Natural killer cell (primary cell): ENCODE measurements at regions not wholly inside any gene's neighbourhood (a gene's known extent, or its start where the extent isn't known, plus 50 kb on each side); places are given as distances from the start of the nearest gene placed in this dataset.

Source experiments
- ATAC-seq, 3 donors: fragments of 150-1000 bp in 2 of 3; fragments of 200-7000 bp in 1 of 3; cut with Tn5 transposase; 1 replicate in 1 of 3; 2 replicates in 2 of 3; pipeline ENCODE4 v1.10.0; 2021; ENCODE audit warnings: mild to moderate bottlenecking in 2 of 3, moderate library complexity in 2 of 3
- DNase-seq, 2 donors: peaks; one replicate each; pipeline versions ENCODE4 v3.0.0 to v3.0.0-alpha.2; 2013 to 2021; ENCODE audit warnings: mixed read lengths in 1 of 2
- H3K27ac ChIP-seq: one replicate; pipeline ENCODE4 v1.5.1; 2013; ENCODE audit warnings: mild to moderate bottlenecking, low read length
- H3K27me3 ChIP-seq: one replicate; pipeline ENCODE4 v1.6.1; 2013; ENCODE audit warnings: low read length; ENCODE audit not compliant: control insufficient read depth, insufficient read depth
- H3K36me3 ChIP-seq: one replicate; pipeline ENCODE4 v1.6.1; 2013; ENCODE audit warnings: low read length; ENCODE audit not compliant: control insufficient read depth, insufficient read depth
- H3K4me1 ChIP-seq: one replicate; pipeline ENCODE4 v1.6.1; 2013; ENCODE audit warnings: low read length; ENCODE audit not compliant: control insufficient read depth, insufficient read depth
- H3K4me3 ChIP-seq: one replicate; pipeline ENCODE4 v1.5.1; 2013; ENCODE audit warnings: low read length
- H3K9me3 ChIP-seq: one replicate; pipeline ENCODE4 v1.6.1; 2013; ENCODE audit warnings: low read length; ENCODE audit not compliant: control insufficient read depth, insufficient read depth
- H3K27ac Mint-ChIP-seq, 2 donors: one replicate each; pipeline ENCODE4 v1.8.0; 2022; ENCODE audit warnings: mild to moderate bottlenecking in 2 of 2, mixed read lengths in 2 of 2, moderate library complexity in 1 of 2
- H3K27me3 Mint-ChIP-seq, 2 donors: one replicate each; pipeline ENCODE4 v1.8.0; 2022; ENCODE audit warnings: low read depth in 2 of 2, mixed read lengths in 2 of 2
- H3K36me3 Mint-ChIP-seq: one replicate; pipeline ENCODE4 v1.8.0; 2022; ENCODE audit warnings: mixed read lengths
- H3K4me1 Mint-ChIP-seq, 2 donors: one replicate each; pipeline ENCODE4 v1.8.0; 2022; ENCODE audit warnings: mixed read lengths in 2 of 2
- H3K4me3 Mint-ChIP-seq: one replicate; pipeline ENCODE4 v1.8.0; 2022; ENCODE audit warnings: mild to moderate bottlenecking, moderate library complexity, mixed read lengths
- H3K9me3 Mint-ChIP-seq, 2 donors: one replicate each; pipeline ENCODE4 v1.8.0; 2022; ENCODE audit warnings: mixed read lengths in 2 of 2
- WGBS: methylation state at CpG from one replicate; pipeline ENCODE4 v1.1.7; 2013; ENCODE audit warnings: missing lambda C conversion rate; ENCODE audit not compliant: insufficient coverage; 5-methylcytosine and 5-hydroxymethylcytosine counted together
- intact Hi-C: fragments of 100-400 bp; cut with micrococcal nuclease; formaldehyde crosslinking; loops from one replicate; pipeline ENCODE4 v1.14.2; 2022
- TF ChIP-seq, protein P1 (sequence below): fragments of 200-600 bp; IDR thresholded peaks from one replicate; pipeline ENCODE4 v1.8.0; 2022; ENCODE audit warnings: antibody characterized with exemption

DNA sequence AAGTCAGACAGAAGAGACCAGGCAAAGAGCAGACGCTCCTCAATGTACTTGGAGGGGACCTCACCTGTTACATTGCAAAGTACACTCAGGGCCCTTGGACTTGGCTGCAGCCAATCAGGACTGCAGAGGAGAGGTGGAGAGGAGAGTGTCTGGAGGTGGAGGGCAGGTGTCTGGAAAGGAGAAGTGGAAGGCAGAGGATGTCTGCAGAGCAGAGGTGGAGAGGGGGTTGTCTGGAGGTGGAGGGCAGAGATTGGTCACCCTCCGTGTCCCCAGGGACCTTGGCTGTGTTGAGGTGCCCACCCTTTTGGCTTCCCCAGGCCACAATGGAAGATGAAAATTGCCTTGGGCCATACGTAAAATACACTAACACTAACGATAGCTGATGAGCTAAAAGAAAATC is 241.3 kb upstream of the IRX2 start:
- Histone ChIP-seq H3K27ac (no peak overlapping the region), H3K4me3 (no peak overlapping the region), H3K27me3 (no peaks in the 10 kb centered on the region), H3K9me3 (peaks cover 10% of the 10 kb centered on the region), H3K36me3 (no peaks in the 10 kb centered on the region), H3K4me1 (no peaks in the 10 kb centered on the region)
- H3K9me3 Mint-ChIP-seq, result peaks cover 2 to 6% of the 10 kb centered on the region in 2 donors
- no peaks in the 10 kb centered on the region for H3K27me3 Mint-ChIP-seq
- WGBS, result 88% methylated on average over 4 of the region's 4 CpGs
- intact Hi-C loops, result no loop called here
- H3K4me1 Mint-ChIP-seq, result no peaks in the 10 kb centered on the region
- ATAC-seq (no peak), DNase-seq (no peak)
- no peaks in the 10 kb centered on the region for H3K36me3 Mint-ChIP-seq
- H3K4me3 Mint-ChIP-seq, result no peak overlapping the region
- H3K27ac Mint-ChIP-seq, result no peak overlapping the region
- TF ChIP-seq, protein P1, sequence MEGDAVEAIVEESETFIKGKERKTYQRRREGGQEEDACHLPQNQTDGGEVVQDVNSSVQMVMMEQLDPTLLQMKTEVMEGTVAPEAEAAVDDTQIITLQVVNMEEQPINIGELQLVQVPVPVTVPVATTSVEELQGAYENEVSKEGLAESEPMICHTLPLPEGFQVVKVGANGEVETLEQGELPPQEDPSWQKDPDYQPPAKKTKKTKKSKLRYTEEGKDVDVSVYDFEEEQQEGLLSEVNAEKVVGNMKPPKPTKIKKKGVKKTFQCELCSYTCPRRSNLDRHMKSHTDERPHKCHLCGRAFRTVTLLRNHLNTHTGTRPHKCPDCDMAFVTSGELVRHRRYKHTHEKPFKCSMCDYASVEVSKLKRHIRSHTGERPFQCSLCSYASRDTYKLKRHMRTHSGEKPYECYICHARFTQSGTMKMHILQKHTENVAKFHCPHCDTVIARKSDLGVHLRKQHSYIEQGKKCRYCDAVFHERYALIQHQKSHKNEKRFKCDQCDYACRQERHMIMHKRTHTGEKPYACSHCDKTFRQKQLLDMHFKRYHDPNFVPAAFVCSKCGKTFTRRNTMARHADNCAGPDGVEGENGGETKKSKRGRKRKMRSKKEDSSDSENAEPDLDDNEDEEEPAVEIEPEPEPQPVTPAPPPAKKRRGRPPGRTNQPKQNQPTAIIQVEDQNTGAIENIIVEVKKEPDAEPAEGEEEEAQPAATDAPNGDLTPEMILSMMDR, result no peak

DNA sequence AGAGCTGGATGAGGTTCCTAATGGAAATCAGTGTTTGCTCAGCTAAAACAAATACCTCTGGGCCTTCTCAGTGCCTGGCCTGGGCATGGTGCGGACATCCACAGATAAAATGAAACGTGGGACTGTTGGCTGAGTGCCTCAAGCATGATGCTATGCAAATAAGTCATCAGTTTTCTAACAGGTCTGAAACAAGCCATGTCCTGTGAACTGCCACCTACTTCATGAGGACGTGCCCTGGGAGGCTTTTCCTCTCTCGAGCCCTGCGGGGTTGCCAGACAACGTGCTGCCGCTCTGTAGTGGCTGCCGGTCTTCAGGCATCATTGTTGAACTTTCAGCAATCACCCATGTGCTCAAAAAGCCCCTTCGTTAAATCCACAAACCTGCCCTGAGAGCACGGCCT is 240.4 kb upstream of the IRX2 start:
- Histone ChIP-seq H3K4me1 (no peaks in the 10 kb centered on the region), H3K27ac (no peak overlapping the region), H3K9me3 (peaks cover 10% of the 10 kb centered on the region), H3K4me3 (no peak overlapping the region), H3K36me3 (no peaks in the 10 kb centered on the region), H3K27me3 (no peaks in the 10 kb centered on the region)
- no peak overlapping the region for H3K4me3 Mint-ChIP-seq
- ATAC-seq (no peak), DNase-seq (no peak)
- H3K4me1 Mint-ChIP-seq, result no peaks in the 10 kb centered on the region
- H3K27ac Mint-ChIP-seq, result no peak overlapping the region
- TF ChIP-seq, protein P1, result no peak
- peaks cover 3 to 6% of the 10 kb centered on the region in 2 donors for H3K9me3 Mint-ChIP-seq
- 79% methylated on average over 10 of the region's 10 CpGs for WGBS
- no peaks in the 10 kb centered on the region for H3K27me3 Mint-ChIP-seq
- intact Hi-C loops, result no loop called here
- no peaks in the 10 kb centered on the region for H3K36me3 Mint-ChIP-seq

DNA sequence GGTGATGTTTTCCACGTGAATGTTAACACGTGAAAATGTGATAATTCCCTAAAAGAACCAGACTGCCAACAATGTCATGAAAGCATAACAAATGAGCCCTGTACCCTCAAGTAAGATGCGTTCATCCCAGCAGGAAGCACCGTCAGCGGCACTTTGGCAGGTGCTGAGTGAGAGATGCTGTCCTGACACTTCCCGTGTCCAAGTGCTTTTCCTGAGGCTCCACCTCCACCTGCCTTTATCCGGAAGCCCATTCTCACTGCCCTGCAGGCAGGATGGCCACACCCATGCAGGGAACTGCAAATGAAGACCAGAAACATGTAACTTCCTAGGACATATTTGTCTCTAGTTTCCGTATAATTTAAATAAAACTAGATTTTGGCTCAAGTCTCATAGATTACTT is 238.0 kb upstream of the IRX2 start:
- no peak overlapping the region for H3K4me3 ChIP-seq
- no peaks in the 10 kb centered on the region for H3K4me1 ChIP-seq
- TF ChIP-seq, protein P1, result no peak
- H3K27me3 ChIP-seq, result no peaks in the 10 kb centered on the region
- no peaks in the 10 kb centered on the region for H3K9me3 ChIP-seq
- no peak overlapping the region for H3K4me3 Mint-ChIP-seq
- no peaks in the 10 kb centered on the region for H3K27me3 Mint-ChIP-seq
- WGBS, result 68% methylated on average over 8 of the region's 8 CpGs
- H3K36me3 Mint-ChIP-seq, result no peaks in the 10 kb centered on the region
- no peak for DNase-seq
- ATAC-seq, result no peak
- intact Hi-C loops, result no loop called here
- H3K4me1 Mint-ChIP-seq, result no peaks in the 10 kb centered on the region
- H3K36me3 ChIP-seq, result no peaks in the 10 kb centered on the region
- peaks cover 5 to 6% of the 10 kb centered on the region in 2 donors for H3K9me3 Mint-ChIP-seq
- no peak overlapping the region for H3K27ac ChIP-seq
- H3K27ac Mint-ChIP-seq, result no peak overlapping the region

DNA sequence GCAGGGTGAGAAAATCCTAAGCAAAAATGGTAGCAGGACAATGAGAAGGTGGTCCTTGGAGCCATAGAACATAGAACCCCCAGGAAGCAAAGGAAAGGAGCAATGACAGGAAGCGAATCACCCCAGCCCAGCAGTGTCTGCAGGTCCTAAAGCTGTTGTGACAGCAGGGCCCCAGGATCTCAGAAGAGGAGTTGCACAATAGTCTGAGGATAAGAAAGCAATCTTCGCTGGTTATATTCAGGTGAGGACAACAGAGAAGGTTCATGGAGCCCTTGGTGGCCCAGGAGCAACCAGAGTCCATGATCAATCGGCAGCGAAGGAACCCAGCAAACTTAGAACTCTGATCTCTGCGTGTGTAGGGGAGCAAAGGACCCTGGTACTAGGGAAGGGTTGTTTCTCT is 234.8 kb upstream of the IRX2 start:
- no peak overlapping the region for H3K27ac ChIP-seq
- Mint-ChIP-seq H3K36me3 (no peaks in the 10 kb centered on the region), H3K27me3 (no peaks in the 10 kb centered on the region), H3K27ac (no peak overlapping the region), H3K4me3 (no peak overlapping the region), H3K9me3 (peaks cover 5 to 7% of the 10 kb centered on the region in 2 donors), H3K4me1 (no peaks in the 10 kb centered on the region)
- no peaks in the 10 kb centered on the region for H3K27me3 ChIP-seq
- WGBS, result 87% methylated on average over 5 of the region's 5 CpGs
- no peak for DNase-seq
- no peaks in the 10 kb centered on the region for H3K4me1 ChIP-seq
- no peak overlapping the region for H3K4me3 ChIP-seq
- no peak for ATAC-seq
- intact Hi-C loops, result no loop called here
- peaks cover 8% of the 10 kb centered on the region for H3K9me3 ChIP-seq
- TF ChIP-seq, protein P1, result no peak
- no peaks in the 10 kb centered on the region for H3K36me3 ChIP-seq
